SK-N-MC (cell line): ENCODE measurements at regions not wholly inside any gene's neighbourhood (a gene's known extent, or its start where the extent isn't known, plus 50 kb on each side); places are given as distances from the start of the nearest gene placed in this dataset.

Source experiments
- DNase-seq: peaks from one replicate; pipeline ENCODE4 v3.0.0-alpha.2; 2011; ENCODE audit warnings: low read depth, low spot score
- H3K27ac ChIP-seq: fragments of 200-600 bp; sonication (generic); 2 replicates; pipeline ENCODE4 v1.5.1; 2016; ENCODE audit warnings: mixed run types
- H3K36me3 ChIP-seq: fragments of 200-600 bp; sonication (generic); 2 replicates; pipeline ENCODE4 v1.6.1; 2017; ENCODE audit warnings: antibody characterized with exemption, low read length, mixed read lengths; ENCODE audit not compliant: insufficient read depth
- H3K4me3 ChIP-seq: fragments of 200-600 bp; sonication (generic); 2 replicates; pipeline ENCODE4 v1.5.1; 2016
- H3K9ac ChIP-seq: fragments of 200-600 bp; sonication (generic); 2 replicates; pipeline ENCODE4 v1.8.0; 2017; ENCODE audit warnings: mixed run types, mixed read lengths; ENCODE audit not compliant: insufficient read length
- H3K9me3 ChIP-seq: fragments of 200-600 bp; sonication (generic); 2 replicates; pipeline ENCODE4 v1.6.1; 2017; ENCODE audit warnings: low read depth, mild to moderate bottlenecking, antibody characterized with exemption, low read length, moderate library complexity, mixed read lengths
- EZH2 ChIP-seq: fragments of 200-600 bp; sonication (generic); IDR thresholded peaks from one replicate; pipeline ENCODE4 v1.6.1; 2017; ENCODE audit warnings: antibody characterized with exemption
- FOXP2 ChIP-seq: optimal IDR thresholded peaks from 2 replicates; pipeline ENCODE3; 2011; ENCODE audit warnings: mild to moderate bottlenecking, moderate library complexity; ENCODE audit not compliant: insufficient read depth; ENCODE audit errors: extremely low read length, control extremely low read depth
- POLR2AphosphoS5 ChIP-seq: IDR thresholded peaks from 2 replicates; pipeline ENCODE4 v1.6.1; 2012; ENCODE audit warnings: mild to moderate bottlenecking, low read depth, low read length, borderline replicate concordance

DNA sequence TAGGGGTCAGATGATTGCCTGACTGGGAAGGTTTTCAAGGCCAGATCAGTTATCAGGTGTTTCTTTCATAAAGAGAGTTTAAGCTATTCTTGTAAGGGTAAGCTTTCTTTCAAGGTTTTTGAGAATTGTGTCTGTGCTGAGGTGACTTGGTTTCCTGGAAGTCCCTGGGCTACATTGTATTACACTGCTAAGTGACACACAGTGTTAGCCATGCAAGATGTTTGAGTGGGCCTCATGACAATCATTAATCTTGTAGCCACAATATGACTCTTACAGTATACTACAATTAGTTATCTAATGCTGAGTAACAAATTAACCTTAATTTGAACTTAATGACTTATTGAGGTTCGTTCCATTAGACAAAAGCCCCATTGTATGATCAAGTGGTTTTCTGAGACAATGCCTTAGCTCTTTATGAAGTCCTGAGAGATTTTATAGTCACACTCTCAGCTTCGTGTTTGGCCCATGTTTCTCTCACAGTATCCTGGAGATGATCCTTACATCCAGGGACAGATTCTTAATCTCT lies 186.7 kb downstream of the RPS12 start:
- no peak for DNase-seq
- no peak overlapping the region for H3K4me3 ChIP-seq

DNA sequence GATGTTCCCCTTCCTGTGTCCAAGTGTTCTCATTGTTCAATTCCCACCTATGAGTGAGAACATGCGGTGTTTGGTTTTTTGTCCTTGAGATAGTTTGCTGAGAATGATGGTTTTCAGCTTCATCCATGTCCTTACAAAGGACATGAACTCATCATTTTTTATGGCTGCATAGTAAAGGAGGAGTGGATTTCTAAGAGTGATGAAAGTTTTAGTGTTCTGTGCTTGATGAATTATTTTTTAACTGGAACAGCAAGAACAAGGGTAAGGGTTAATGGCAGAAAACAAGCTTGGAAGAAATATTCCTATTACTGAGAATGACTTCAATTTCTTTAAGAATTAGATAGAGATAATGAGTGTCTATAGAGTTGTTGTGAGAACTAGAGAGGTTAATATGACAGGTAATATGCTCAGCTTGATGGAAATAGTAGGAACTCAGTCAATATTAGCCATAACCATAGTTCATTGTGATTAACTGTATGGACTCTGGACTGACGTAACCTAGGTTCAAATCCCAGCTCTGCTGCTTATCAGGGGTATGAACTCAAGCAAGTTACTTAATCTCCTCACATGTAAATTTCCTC lies 190.0 kb downstream of the RPS12 start:
- H3K4me3 ChIP-seq: no peak overlapping the region
- no peak overlapping the region for H3K27ac ChIP-seq
- no peak for DNase-seq
- no peak for TF ChIP-seq POLR2AphosphoS5
- no peak for TF ChIP-seq EZH2
- no peak for TF ChIP-seq FOXP2
- H3K9ac ChIP-seq: no peak overlapping the region
- no peaks in the 10 kb centered on the region for H3K9me3 ChIP-seq
- no peaks in the 10 kb centered on the region for H3K36me3 ChIP-seq

More for the DNA sequence above, 186.7 kb downstream of the RPS12 start:
- no peak overlapping the region for H3K9ac ChIP-seq
- TF ChIP-seq FOXP2 (no peak), EZH2 (no peak), POLR2AphosphoS5 (no peak)
- H3K27ac ChIP-seq: no peak overlapping the region
- no peaks in the 10 kb centered on the region for H3K9me3 ChIP-seq
- H3K36me3 ChIP-seq: no peaks in the 10 kb centered on the region

DNA sequence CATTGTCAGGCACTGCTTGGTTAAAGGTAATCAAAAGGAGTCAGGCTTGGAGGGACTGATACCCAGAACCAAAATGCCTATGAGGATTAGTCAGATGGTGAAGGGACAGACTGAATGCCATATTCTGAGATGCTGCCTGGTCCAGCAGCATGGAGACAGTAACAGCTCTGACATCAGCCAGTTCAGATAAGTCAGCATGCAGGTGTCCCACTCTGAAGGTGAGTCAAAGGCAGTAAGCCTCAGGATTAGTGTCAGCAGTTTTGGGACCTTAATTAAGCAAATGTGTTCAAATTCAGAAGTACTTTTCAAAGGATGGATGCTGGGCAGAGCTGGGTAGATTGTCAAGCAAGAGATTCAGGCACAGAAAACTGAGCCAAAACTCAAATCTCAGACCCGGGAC lies 198.4 kb downstream of the RPS12 start:
- H3K4me3 ChIP-seq: no peak overlapping the region
- DNase-seq: no peak
- H3K9ac ChIP-seq: no peak overlapping the region
- H3K27ac ChIP-seq: no peak overlapping the region
- H3K36me3 ChIP-seq: no peaks in the 10 kb centered on the region
- H3K9me3 ChIP-seq: no peaks in the 10 kb centered on the region
- TF ChIP-seq EZH2: no peak
- TF ChIP-seq POLR2AphosphoS5: no peak
- TF ChIP-seq FOXP2: no peak

DNA sequence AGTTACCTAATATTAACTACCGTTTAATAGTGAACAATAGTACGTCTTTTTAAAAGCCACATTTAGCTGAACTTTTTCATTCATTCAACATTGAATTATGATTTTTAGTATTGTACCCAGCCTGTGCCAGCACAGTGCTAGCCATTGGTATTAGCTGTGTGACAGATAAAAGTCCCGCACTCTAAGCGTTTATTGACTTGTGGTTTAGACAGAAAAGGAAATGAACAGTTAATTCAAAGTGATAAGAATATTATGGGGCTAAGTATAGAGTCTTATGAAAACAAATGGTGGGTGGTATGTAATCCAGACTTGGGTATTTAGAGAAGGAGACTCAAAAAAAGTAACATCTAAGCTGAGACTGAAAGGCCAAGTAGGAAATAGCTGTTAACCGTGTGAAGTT lies 202.3 kb downstream of the RPS12 start:
- no peak for DNase-seq
- no peak overlapping the region for H3K4me3 ChIP-seq
- H3K27ac ChIP-seq: peak overlapping the region; percentile 59; the same call in 1 of the 2 replicates
- no peaks in the 10 kb centered on the region for H3K9me3 ChIP-seq
- H3K9ac ChIP-seq: no peak overlapping the region
- no peak for TF ChIP-seq FOXP2
- no peak for TF ChIP-seq POLR2AphosphoS5
- no peak for TF ChIP-seq EZH2
- H3K36me3 ChIP-seq: no peaks in the 10 kb centered on the region

DNA sequence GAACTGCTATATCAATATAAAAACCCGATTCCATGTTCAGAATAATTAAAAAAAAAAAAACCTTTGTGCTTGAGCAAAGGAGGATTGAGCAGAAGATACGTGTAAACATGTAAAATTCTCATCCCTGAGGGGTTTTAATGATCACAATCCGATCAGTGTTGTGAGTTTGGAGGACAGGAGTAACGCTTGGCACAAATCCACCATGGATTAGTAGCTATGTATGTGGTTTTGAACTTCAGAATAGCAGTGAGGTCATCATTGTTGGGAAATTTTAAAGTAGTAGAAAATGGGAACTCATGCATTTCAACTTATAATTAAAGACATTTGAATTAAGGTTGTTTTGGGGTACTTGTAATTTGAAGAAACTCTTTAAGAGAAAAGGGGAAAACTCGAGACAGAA lies 203.2 kb downstream of the RPS12 start:
- H3K9me3 ChIP-seq: no peaks in the 10 kb centered on the region
- H3K36me3 ChIP-seq: no peaks in the 10 kb centered on the region
- peak; percentile 34 for DNase-seq
- no peak overlapping the region for H3K9ac ChIP-seq
- TF ChIP-seq EZH2: no peak
- no peak for TF ChIP-seq POLR2AphosphoS5
- TF ChIP-seq FOXP2: no peak
- H3K27ac ChIP-seq: no peak overlapping the region
- H3K4me3 ChIP-seq: no peak overlapping the region

DNA sequence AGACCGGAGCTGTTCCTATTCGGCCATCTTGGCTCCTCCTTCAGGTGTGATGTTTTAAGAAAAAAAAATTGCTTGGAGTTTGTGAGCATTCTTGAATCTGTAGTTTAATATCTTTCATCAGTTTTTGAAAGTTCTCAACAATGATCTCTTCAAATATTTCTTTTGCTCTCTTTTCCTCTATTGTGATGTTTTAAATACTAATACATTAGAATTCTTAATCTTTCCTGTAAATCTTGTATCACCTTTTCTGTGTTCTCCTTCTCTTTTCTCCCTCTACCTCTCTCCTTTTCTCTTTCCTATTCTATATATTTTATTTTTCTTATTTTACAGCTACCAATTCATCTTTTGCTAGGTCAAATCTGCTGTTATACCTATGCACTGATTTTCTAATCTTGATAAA lies 212.3 kb downstream of the RPS12 start:
- Histone ChIP-seq H3K4me3 (no peak overlapping the region), H3K9me3 (no peaks in the 10 kb centered on the region), H3K36me3 (no peaks in the 10 kb centered on the region), H3K27ac (no peak overlapping the region), H3K9ac (no peak overlapping the region)
- TF ChIP-seq POLR2AphosphoS5 (no peak), EZH2 (no peak), FOXP2 (no peak)
- DNase-seq: no peak

DNA sequence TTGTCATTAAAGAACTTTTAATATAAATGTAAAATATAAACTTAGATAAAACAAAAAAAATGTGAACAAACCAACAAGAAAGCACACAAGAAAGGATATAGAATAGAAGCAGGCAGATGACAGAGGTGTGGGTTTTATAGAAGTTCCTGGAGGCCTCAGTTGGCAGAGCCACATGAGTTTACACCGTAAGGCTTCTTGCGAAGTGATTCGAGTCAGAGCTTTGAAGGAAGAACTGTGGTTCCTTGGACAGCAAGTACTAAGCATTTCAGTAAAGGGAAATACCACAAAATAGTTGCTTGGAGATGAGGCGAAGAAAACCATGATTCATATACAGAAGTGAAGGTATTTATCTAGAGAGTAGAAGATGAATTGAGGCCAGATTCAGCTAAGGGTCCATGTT lies 207.9 kb upstream of the EYA4 start:
- DNase-seq: no peak
- H3K27ac ChIP-seq: no peak overlapping the region
- no peaks in the 10 kb centered on the region for H3K36me3 ChIP-seq
- H3K9ac ChIP-seq: no peak overlapping the region
- TF ChIP-seq POLR2AphosphoS5: no peak
- TF ChIP-seq FOXP2: no peak
- TF ChIP-seq EZH2: no peak
- no peaks in the 10 kb centered on the region for H3K9me3 ChIP-seq
- H3K4me3 ChIP-seq: no peak overlapping the region

DNA sequence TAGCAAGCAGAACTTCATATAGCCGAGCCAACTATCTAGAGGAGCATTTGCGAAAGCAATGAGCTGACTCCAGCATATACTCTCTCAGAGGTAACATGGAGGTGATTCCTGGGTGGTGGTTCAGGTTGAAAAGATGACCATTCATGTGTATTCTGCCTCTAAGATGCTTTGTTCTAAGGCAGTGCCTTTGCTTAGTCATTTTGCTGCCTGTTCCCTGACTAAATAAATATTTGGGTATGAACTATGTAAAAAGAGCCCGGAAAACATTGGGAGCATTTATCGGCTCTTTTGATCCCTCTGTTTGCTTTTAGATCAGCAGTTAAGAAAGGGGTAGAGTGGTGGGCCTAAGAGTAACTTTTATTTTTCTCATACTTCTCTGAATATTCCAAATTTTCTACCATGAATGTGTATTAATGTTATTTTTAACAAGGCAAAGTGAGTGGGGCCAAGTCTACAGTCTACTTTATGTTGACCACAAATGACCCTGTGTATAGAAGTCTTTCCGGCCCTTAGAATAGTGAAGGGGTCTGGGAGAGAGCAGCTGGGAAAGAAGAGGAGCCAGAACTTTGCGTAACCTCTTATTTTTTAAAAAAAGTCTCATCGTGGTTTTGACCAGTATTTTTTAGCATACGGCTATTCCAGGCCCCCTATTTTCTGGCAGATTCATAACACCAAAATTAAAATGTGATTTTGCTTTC lies 206.5 kb upstream of the EYA4 start:
- TF ChIP-seq FOXP2 (no peak), EZH2 (no peak), POLR2AphosphoS5 (no peak)
- DNase-seq: no peak

More for the DNA sequence above, 206.5 kb upstream of the EYA4 start:
- Histone ChIP-seq H3K9ac (no peak overlapping the region), H3K27ac (no peak overlapping the region), H3K36me3 (no peaks in the 10 kb centered on the region), H3K4me3 (no peak overlapping the region), H3K9me3 (no peaks in the 10 kb centered on the region)
